Epithelial cell of esophagus (primary cell): ENCODE measurements at regions not wholly inside any gene's neighbourhood (a gene's known extent, or its start where the extent isn't known, plus 50 kb on each side); places are given as distances from the start of the nearest gene placed in this dataset.

Experiments
- DNase-seq: peaks from one replicate; pipeline ENCODE4 v3.0.0; 2010; ENCODE audit warnings: low read depth
- H3K4me3 ChIP-seq: 2 replicates; pipeline ENCODE4 v1.5.1; 2011; ENCODE audit warnings: mild to moderate bottlenecking, low read length, control low read depth
- CTCF ChIP-seq: IDR thresholded peaks from 2 replicates; pipeline ENCODE4 v1.5.1; 2011; ENCODE audit warnings: low read depth, mild to moderate bottlenecking, low read length, control low read depth, inconsistent platforms; ENCODE audit not compliant: insufficient read depth; ENCODE audit errors: missing control alignments

- no peak for DNase-seq
- no peak for TF ChIP-seq CTCF
- H3K4me3 ChIP-seq: no peak overlapping the region
Measured at GRCh38 chr2:235352541-235352940, 141.3 kb upstream of the AGAP1 start.

GRCh38 chr2:235357881-235358280, 136.0 kb upstream of the AGAP1 start:
- TF ChIP-seq CTCF: no peak
- no peak overlapping the region for H3K4me3 ChIP-seq
- no peak for DNase-seq

- H3K4me3 ChIP-seq: no peak overlapping the region
- peak; percentile 36 for DNase-seq
- no peak for TF ChIP-seq CTCF
Measured at GRCh38 chr2:235358981-235359471, 134.8 kb upstream of the AGAP1 start.

GRCh38 chr2:235360446-235360845, 133.4 kb upstream of the AGAP1 start:
- TF ChIP-seq CTCF: no peak
- no peak overlapping the region for H3K4me3 ChIP-seq
- no peak for DNase-seq

GRCh38 chr2:235365743-235366142, 128.1 kb upstream of the AGAP1 start:
- DNase-seq: no peak
- no peak overlapping the region for H3K4me3 ChIP-seq
- no peak for TF ChIP-seq CTCF

- no peak overlapping the region for H3K4me3 ChIP-seq
- no peak for TF ChIP-seq CTCF
- DNase-seq: peak; percentile 20
Measured at GRCh38 chr2:235366390-235366789, 127.5 kb upstream of the AGAP1 start.

GRCh38 chr2:235366807-235367206, 127.0 kb upstream of the AGAP1 start:
- DNase-seq: peak; percentile 50
- no peak overlapping the region for H3K4me3 ChIP-seq
- TF ChIP-seq CTCF: no peak
